SU-DHL-6 (cell line): ENCODE measurements at regions not wholly inside any gene's neighbourhood (a gene's known extent, or its start where the extent isn't known, plus 50 kb on each side); places are given as distances from the start of the nearest gene placed in this dataset.

Source experiments
- H2AFZ ChIP-seq: fragments of 200-600 bp; sonication (generic); 2 replicates; pipeline ENCODE4 v1.6.1; 2014; ENCODE audit warnings: low read depth, mild to moderate bottlenecking, moderate library complexity, mixed read lengths, antibody characterized with exemption, low read length; ENCODE audit not compliant: severe bottlenecking
- H3F3A ChIP-seq: fragments of 200-600 bp; shearing (Covaris generic); 2 replicates; pipeline ENCODE4 v1.6.0; 2016; ENCODE audit warnings: antibody characterized with exemption, mild to moderate bottlenecking; ENCODE audit not compliant: insufficient read depth
- H3K27ac ChIP-seq: fragments of 200-600 bp; sonication (generic); 2 replicates; pipeline ENCODE4 v1.5.1; 2016; ENCODE audit warnings: low read depth, mild to moderate bottlenecking, low read length, moderate library complexity, mixed read lengths
- H3K27me3 ChIP-seq: fragments of 200-600 bp; sonication (generic), shearing (Covaris generic); 2 replicates; pipeline ENCODE4 v1.6.0; 2014; ENCODE audit warnings: mild to moderate bottlenecking, low read length
- H3K36me3 ChIP-seq: fragments of 200-600 bp; sonication (generic); 2 replicates; pipeline ENCODE4 v1.6.1; 2014; ENCODE audit warnings: mild to moderate bottlenecking, low read length, mixed read lengths
- H3K4me2 ChIP-seq: fragments of 300-600, 200-600 bp; shearing (Covaris generic), sonication (generic); 2 replicates; pipeline ENCODE4 v1.6.0; 2014; ENCODE audit warnings: low read length, low read depth, mild to moderate bottlenecking; ENCODE audit not compliant: poor library complexity, severe bottlenecking
- H3K4me3 ChIP-seq: fragments of 200-600 bp; sonication (generic); 2 replicates; pipeline ENCODE4 v1.5.1; 2014; ENCODE audit warnings: antibody characterized with exemption, low read length, mild to moderate bottlenecking, mixed read lengths; ENCODE audit not compliant: insufficient read depth, poor library complexity, severe bottlenecking
- H3K79me2 ChIP-seq: fragments of 200-600 bp; sonication (generic); 2 replicates; pipeline ENCODE4 v1.6.1; 2014; ENCODE audit warnings: mild to moderate bottlenecking, low read length, moderate library complexity; ENCODE audit not compliant: insufficient read depth
- H3K9ac ChIP-seq: fragments of 200-600 bp; sonication (generic); 2 replicates; pipeline ENCODE4 v1.7.0; 2014; ENCODE audit warnings: mild to moderate bottlenecking, low read length
- H3K9me2 ChIP-seq: fragments of 200-600 bp; sonication (generic); replicated peaks from 2 replicates; pipeline ENCODE4 v1.6.1; 2014; ENCODE audit warnings: low read length; ENCODE audit not compliant: insufficient read depth
- H3K9me3 ChIP-seq: fragments of 200-600 bp; sonication (generic); 2 replicates; pipeline ENCODE4 v1.6.1; 2014; ENCODE audit warnings: low read length, mixed read lengths; ENCODE audit not compliant: insufficient read depth
- H4K20me1 ChIP-seq: fragments of 200-600 bp; sonication (generic); 2 replicates; pipeline ENCODE4 v1.6.1; 2014; ENCODE audit warnings: low read depth, mild to moderate bottlenecking, antibody characterized with exemption, low read length, moderate library complexity, mixed read lengths
- CTCF ChIP-seq: fragments of 200-600 bp; sonication (generic); IDR thresholded peaks from one replicate; pipeline ENCODE4 v1.5.1; 2017; ENCODE audit warnings: antibody characterized with exemption, mild to moderate bottlenecking, low read length, moderate library complexity; ENCODE audit not compliant: insufficient read depth, poor library complexity, severe bottlenecking
- EZH2phosphoT487 ChIP-seq: fragments of 200-600 bp; sonication (generic), shearing (Covaris generic); conservative IDR thresholded peaks from 2 replicates; pipeline ENCODE4 v1.6.1; 2018; ENCODE audit warnings: mild to moderate bottlenecking, antibody characterized with exemption, low read length, moderate library complexity, mixed read lengths

DNA sequence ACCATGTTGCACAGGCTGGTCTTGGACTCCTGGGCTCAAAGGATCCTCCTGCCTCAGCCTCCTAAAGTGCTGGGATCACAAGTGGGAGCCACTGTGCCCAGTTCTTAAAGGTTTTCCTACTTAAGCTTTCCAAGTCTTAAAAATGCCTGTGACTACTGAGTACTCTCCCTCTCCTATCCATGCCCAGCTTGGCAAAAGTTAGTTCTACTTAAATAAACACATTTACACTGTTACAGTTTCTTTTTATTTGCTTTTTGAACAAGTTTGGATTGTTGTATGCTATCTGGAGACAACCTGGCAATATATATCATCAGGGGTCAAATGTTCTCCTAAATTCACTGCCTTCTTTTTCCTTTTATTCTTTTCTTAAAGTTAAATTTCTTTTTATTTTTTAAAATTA, 61.0 kb upstream of the GCM1 start:
- no peak overlapping the region for H3K4me2 ChIP-seq
- H3K4me3 ChIP-seq = no peak overlapping the region
- H3K27ac ChIP-seq = no peak overlapping the region
- H3K9me2 ChIP-seq = no peaks in the 10 kb centered on the region
- no peaks in the 10 kb centered on the region for H3K27me3 ChIP-seq
- H4K20me1 ChIP-seq = no peaks in the 10 kb centered on the region
- no peaks in the 10 kb centered on the region for H3K79me2 ChIP-seq
- no peak overlapping the region for H2AFZ ChIP-seq
- no peaks in the 10 kb centered on the region for H3K9me3 ChIP-seq
- no peaks in the 10 kb centered on the region for H3K36me3 ChIP-seq
- TF ChIP-seq CTCF (no peak), EZH2phosphoT487 (no peak)
- H3K9ac ChIP-seq = no peak overlapping the region
- no peaks in the 10 kb centered on the region for H3F3A ChIP-seq

- no peaks in the 10 kb centered on the region for H3F3A ChIP-seq
- H3K79me2 ChIP-seq = no peaks in the 10 kb centered on the region
- H4K20me1 ChIP-seq = no peaks in the 10 kb centered on the region
- H3K9me2 ChIP-seq = no peaks in the 10 kb centered on the region
- H3K27ac ChIP-seq = no peak overlapping the region
- TF ChIP-seq EZH2phosphoT487 = no peak
- H3K9ac ChIP-seq = no peak overlapping the region
- H3K36me3 ChIP-seq = no peaks in the 10 kb centered on the region
- H3K9me3 ChIP-seq = no peaks in the 10 kb centered on the region
- H3K4me3 ChIP-seq = no peak overlapping the region
- no peak overlapping the region for H3K4me2 ChIP-seq
- no peaks in the 10 kb centered on the region for H3K27me3 ChIP-seq
- no peak overlapping the region for H2AFZ ChIP-seq
These were observed 57.1 kb upstream of the GCM1 start for GRCh38 chr6:53205778-53206177.

GRCh38 chr6:53203483-53203882, 54.8 kb upstream of the GCM1 start:
- H3K4me2 ChIP-seq = no peak overlapping the region
- no peaks in the 10 kb centered on the region for H3K9me2 ChIP-seq
- H3K79me2 ChIP-seq = no peaks in the 10 kb centered on the region

DNA sequence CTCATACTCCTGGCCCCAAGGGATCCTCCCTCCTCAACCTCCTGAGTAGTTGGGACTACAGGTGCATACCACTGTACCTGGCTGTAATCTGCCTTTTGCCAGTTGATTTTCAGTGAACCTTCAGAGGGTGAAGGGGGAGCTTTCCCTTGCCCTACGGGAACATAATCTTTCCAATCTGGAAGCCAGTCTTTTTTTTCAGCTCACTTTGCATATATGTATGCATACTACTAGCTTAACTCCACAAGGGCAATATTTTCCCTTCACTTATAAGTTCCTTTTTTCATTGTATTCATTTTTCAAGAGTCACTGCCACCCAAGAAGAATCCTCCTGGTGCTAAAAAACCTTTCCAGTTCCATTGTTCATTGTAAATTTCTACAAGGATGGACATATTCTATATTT, 53.4 kb upstream of the GCM1 start:
- Histone ChIP-seq H2AFZ (no peak overlapping the region), H3K27ac (no peak overlapping the region), H3K4me3 (no peak overlapping the region), H3K27me3 (no peaks in the 10 kb centered on the region), H3K9me3 (no peaks in the 10 kb centered on the region), H3K36me3 (no peaks in the 10 kb centered on the region), H4K20me1 (no peaks in the 10 kb centered on the region), H3K79me2 (no peaks in the 10 kb centered on the region), H3K9ac (no peak overlapping the region), H3F3A (no peaks in the 10 kb centered on the region), H3K9me2 (no peaks in the 10 kb centered on the region), H3K4me2 (no peak overlapping the region)
- TF ChIP-seq CTCF (no peak), EZH2phosphoT487 (no peak)

More at GRCh38 chr6:53203483-53203882, 54.8 kb upstream of the GCM1 start:
- Histone ChIP-seq H3K9ac (no peak overlapping the region), H3K36me3 (no peaks in the 10 kb centered on the region), H3K9me3 (no peaks in the 10 kb centered on the region), H3K27ac (no peak overlapping the region), H3K27me3 (no peaks in the 10 kb centered on the region), H3F3A (no peaks in the 10 kb centered on the region), H4K20me1 (no peaks in the 10 kb centered on the region), H3K4me3 (no peak overlapping the region), H2AFZ (no peak overlapping the region)
- TF ChIP-seq EZH2phosphoT487 (no peak), CTCF (no peak)
